PC-9 (cell line): ENCODE measurements at regions not wholly inside any gene's neighbourhood (a gene's known extent, or its start where the extent isn't known, plus 50 kb on each side); places are given as distances from the start of the nearest gene placed in this dataset.

Source experiments
- BruUV-seq: library from RNA; stranded (reverse); fragments of 400-500 nt; replicated peaks from 2 replicates; lab custom pipeline; 2021; lab: Mats Ljungman, UMichigan
- CTCF ChIA-PET: fragments of 300-600 bp; sonication (Branson Sonifier 250); formaldehyde crosslinking; loops from one replicate; lab custom pipeline; 2022; ENCODE audit warnings: antibody characterized with exemption; lab: Charles Lee
- POLR2A ChIA-PET: fragments of 300-600 bp; sonication (Branson Sonifier 250); formaldehyde crosslinking; loops from one replicate; lab custom pipeline; 2022; ENCODE audit warnings: antibody characterized with exemption; ENCODE audit not compliant: unreplicated experiment; lab: Charles Lee
- DNase-seq, 2 experiments: peaks; one replicate each; pipeline versions ENCODE4 v3.0.0 to v3.0.0-alpha.2; 2015 to 2022; ENCODE audit warnings: mixed read lengths in 1 of 2
- H2AFZ ChIP-seq: fragments of 200-600 bp; sonication (generic); 2 replicates; pipeline ENCODE4 v1.8.1; 2017; ENCODE audit warnings: antibody characterized with exemption
- H3F3A ChIP-seq: fragments of 200-600 bp; sonication (generic); 2 replicates; pipeline ENCODE4 v1.8.1; 2017; ENCODE audit warnings: antibody characterized with exemption, mild to moderate bottlenecking, low read depth; ENCODE audit not compliant: insufficient read depth
- H3K27ac ChIP-seq: fragments of 200-600 bp; sonication (generic); 2 replicates; pipeline ENCODE4 v1.6.1; 2016; ENCODE audit warnings: mixed run types
- H3K27me3 ChIP-seq: fragments of 200-600 bp; sonication (generic); 2 replicates; pipeline ENCODE4 v1.6.1; 2016; ENCODE audit warnings: low read depth, mixed run types; ENCODE audit not compliant: insufficient read depth
- H3K36me3 ChIP-seq: fragments of 200-600 bp; sonication (generic); 2 replicates; pipeline ENCODE4 v1.6.1; 2016; ENCODE audit warnings: low read depth, mixed run types
- H3K4me1 ChIP-seq: fragments of 200-600 bp; sonication (generic); replicated peaks from 2 replicates; pipeline ENCODE4 v1.6.1; 2016; ENCODE audit warnings: mixed run types; ENCODE audit not compliant: insufficient read depth
- H3K4me2 ChIP-seq: fragments of 200-600 bp; sonication (generic); 2 replicates; pipeline ENCODE4 v1.6.1; 2017; ENCODE audit warnings: mixed run types
- H3K4me3 ChIP-seq: fragments of 200-600 bp; sonication (generic); 2 replicates; pipeline ENCODE4 v1.6.1; 2016; ENCODE audit warnings: mixed run types
- H3K79me2 ChIP-seq: fragments of 200-600 bp; sonication (generic); 2 replicates; pipeline ENCODE4 v1.6.1; 2017; ENCODE audit warnings: low read depth, mixed run types
- H3K9me2 ChIP-seq: fragments of 200-600 bp; sonication (generic); 2 replicates; pipeline ENCODE4 v1.8.1; 2017; ENCODE audit warnings: mild to moderate bottlenecking; ENCODE audit not compliant: insufficient read depth
- H3K9me3 ChIP-seq: fragments of 200-600 bp; sonication (generic); 2 replicates; pipeline ENCODE4 v1.8.1; 2016; ENCODE audit warnings: low read depth; ENCODE audit not compliant: insufficient read depth
- H4K20me1 ChIP-seq: fragments of 200-600 bp; sonication (generic); 2 replicates; pipeline ENCODE4 v1.8.1; 2017; ENCODE audit not compliant: insufficient read depth
- EZH2 ChIP-seq: fragments of 200-600 bp; sonication (generic); IDR thresholded peaks from 2 replicates; pipeline ENCODE4 v1.8.0; 2017; ENCODE audit warnings: antibody characterized with exemption, low read depth
- intact Hi-C: fragments of 100-400 bp; cut with micrococcal nuclease; formaldehyde crosslinking; loops from one replicate; pipeline ENCODE4 v1.10.0; 2022; ENCODE audit not compliant: unreplicated experiment
- TF ChIP-seq, protein P1 (sequence below): fragments of 200-600 bp; sonication (generic); conservative IDR thresholded peaks from 2 replicates; pipeline ENCODE4 v1.6.1; 2017; ENCODE audit warnings: mixed run types, antibody characterized with exemption, mild to moderate bottlenecking, moderate library complexity

- ChIA-PET CTCF (no interaction called here), POLR2A (no interaction called here)
- no TSS peak for BruUV-seq
Observed at GRCh38 chr19:29288256-29288655, 75.3 kb upstream of the UQCRFS1 start.

DNA sequence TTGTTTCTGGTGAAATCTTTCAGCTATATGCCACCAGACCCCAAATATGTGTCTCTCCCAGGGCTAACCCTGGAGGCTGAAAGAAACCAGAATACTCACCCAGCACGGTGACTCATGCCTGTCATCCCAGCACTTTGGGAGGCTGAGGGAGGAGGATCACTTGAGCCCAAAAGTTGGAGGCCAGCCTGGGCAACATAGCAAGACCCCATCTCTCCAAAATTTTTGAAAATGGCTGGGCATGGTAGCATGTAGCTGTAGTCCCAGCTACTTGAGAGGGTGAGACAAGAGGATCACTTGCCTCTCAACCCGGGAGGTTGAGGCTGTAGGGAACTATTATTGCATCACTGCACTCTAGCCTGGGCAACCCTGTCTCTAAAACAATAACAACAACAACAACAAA lies 76.1 kb upstream of the UQCRFS1 start:
- Histone ChIP-seq H3K79me2 (no peaks in the 10 kb centered on the region), H3K9me2 (no peaks in the 10 kb centered on the region), H3K4me1 (no peaks in the 10 kb centered on the region), H3K9me3 (no peaks in the 10 kb centered on the region), H3K27me3 (peaks cover 57% of the 10 kb centered on the region), H3F3A (no peaks in the 10 kb centered on the region), H3K27ac (no peak overlapping the region), H3K4me2 (no peak overlapping the region), H2AFZ (no peak overlapping the region), H4K20me1 (0 out of 2 replicates have a peak, but pooled peaks cover 2% of the 10 kb centered on the region), H3K36me3 (no peaks in the 10 kb centered on the region), H3K4me3 (no peak overlapping the region)
- ChIA-PET POLR2A (no interaction called here), CTCF (no interaction called here)
- intact Hi-C loops = no loop called here
- no peak for DNase-seq
- TF ChIP-seq, protein P1, sequence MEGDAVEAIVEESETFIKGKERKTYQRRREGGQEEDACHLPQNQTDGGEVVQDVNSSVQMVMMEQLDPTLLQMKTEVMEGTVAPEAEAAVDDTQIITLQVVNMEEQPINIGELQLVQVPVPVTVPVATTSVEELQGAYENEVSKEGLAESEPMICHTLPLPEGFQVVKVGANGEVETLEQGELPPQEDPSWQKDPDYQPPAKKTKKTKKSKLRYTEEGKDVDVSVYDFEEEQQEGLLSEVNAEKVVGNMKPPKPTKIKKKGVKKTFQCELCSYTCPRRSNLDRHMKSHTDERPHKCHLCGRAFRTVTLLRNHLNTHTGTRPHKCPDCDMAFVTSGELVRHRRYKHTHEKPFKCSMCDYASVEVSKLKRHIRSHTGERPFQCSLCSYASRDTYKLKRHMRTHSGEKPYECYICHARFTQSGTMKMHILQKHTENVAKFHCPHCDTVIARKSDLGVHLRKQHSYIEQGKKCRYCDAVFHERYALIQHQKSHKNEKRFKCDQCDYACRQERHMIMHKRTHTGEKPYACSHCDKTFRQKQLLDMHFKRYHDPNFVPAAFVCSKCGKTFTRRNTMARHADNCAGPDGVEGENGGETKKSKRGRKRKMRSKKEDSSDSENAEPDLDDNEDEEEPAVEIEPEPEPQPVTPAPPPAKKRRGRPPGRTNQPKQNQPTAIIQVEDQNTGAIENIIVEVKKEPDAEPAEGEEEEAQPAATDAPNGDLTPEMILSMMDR = no peak
- TF ChIP-seq EZH2 = no peak
- BruUV-seq = no TSS peak

More at GRCh38 chr19:29288256-29288655, 75.3 kb upstream of the UQCRFS1 start:
- Histone ChIP-seq H3K79me2 (no peaks in the 10 kb centered on the region), H3F3A (no peaks in the 10 kb centered on the region), H3K9me2 (no peaks in the 10 kb centered on the region), H3K36me3 (no peaks in the 10 kb centered on the region), H3K4me3 (no peak overlapping the region), H3K4me2 (no peak overlapping the region), H2AFZ (no peak overlapping the region), H3K4me1 (no peaks in the 10 kb centered on the region), H3K27me3 (peaks cover 64% of the 10 kb centered on the region), H4K20me1 (0 out of 2 replicates have a peak, but pooled peaks cover 2% of the 10 kb centered on the region), H3K27ac (no peak overlapping the region), H3K9me3 (no peaks in the 10 kb centered on the region)
- DNase-seq = no peak
- TF ChIP-seq EZH2 = no peak
- TF ChIP-seq, protein P1 = no peak
- intact Hi-C loops = no loop called here

GRCh38 chr19:29290853-29291252 lies 77.9 kb upstream of the UQCRFS1 start:
- no peak overlapping the region for H3K4me3 ChIP-seq
- H2AFZ ChIP-seq = no peak overlapping the region
- CTCF ChIA-PET = interaction anchor here (0.6 kb wide), 1 partner anchor 423 kb away, joined by 3 read pairs; no protein-coding TSS in a partner anchor
- POLR2A ChIA-PET = no interaction called here
- no TSS peak for BruUV-seq
- H3K27ac ChIP-seq = no peak overlapping the region
- intact Hi-C loops = no loop called here
- DNase-seq = no peak
- H3K9me3 ChIP-seq = no peaks in the 10 kb centered on the region
- H3K4me2 ChIP-seq = no peak overlapping the region
- peaks cover 43% of the 10 kb centered on the region for H3K27me3 ChIP-seq
- H3K36me3 ChIP-seq = no peaks in the 10 kb centered on the region
- H3K79me2 ChIP-seq = no peaks in the 10 kb centered on the region
- 0 out of 2 replicates have a peak, but pooled peaks cover 2% of the 10 kb centered on the region for H4K20me1 ChIP-seq
- TF ChIP-seq, protein P1 = no peak
- TF ChIP-seq EZH2 = no peak
- H3K4me1 ChIP-seq = no peaks in the 10 kb centered on the region
- H3K9me2 ChIP-seq = no peaks in the 10 kb centered on the region
- H3F3A ChIP-seq = no peaks in the 10 kb centered on the region
